Mesenchymal stem cell (in vitro differentiated cells and primary cell): ENCODE measurements at regions not wholly inside any gene's neighbourhood (a gene's known extent, or its start where the extent isn't known, plus 50 kb on each side); places are given as distances from the start of the nearest gene placed in this dataset.

Source experiments
- DNase-seq: peaks from one replicate; pipeline ENCODE4 v3.0.0-alpha.2; 2013
- H2AFZ ChIP-seq: one replicate; pipeline ENCODE4 v1.6.1; 2013; ENCODE audit warnings: low read depth, mild to moderate bottlenecking, control low read depth, inconsistent platforms, low read length, moderate library complexity
- H2AK5ac ChIP-seq: 2 replicates; pipeline ENCODE4 v1.6.1; 2013; ENCODE audit warnings: low read length, moderate library complexity, mild to moderate bottlenecking, inconsistent platforms; ENCODE audit not compliant: severe bottlenecking
- H2BK120ac ChIP-seq: one replicate; pipeline ENCODE4 v1.6.1; 2013; ENCODE audit warnings: low read depth, mild to moderate bottlenecking, inconsistent platforms, low read length, moderate library complexity
- H2BK12ac ChIP-seq, 2 experiments: one replicate each; pipeline ENCODE4 v1.6.1; 2013; ENCODE audit warnings: inconsistent platforms in 2 of 2, low read length in 2 of 2, mild to moderate bottlenecking in 2 of 2, moderate library complexity in 2 of 2, control low read depth in 1 of 2
- H2BK15ac ChIP-seq: one replicate; pipeline ENCODE4 v1.6.1; 2013; ENCODE audit warnings: mild to moderate bottlenecking, low read depth, inconsistent platforms; ENCODE audit not compliant: poor library complexity, severe bottlenecking
- H2BK5ac ChIP-seq: 2 replicates; pipeline ENCODE4 v1.6.1; 2013; ENCODE audit warnings: low read depth, mild to moderate bottlenecking, low read length, control low read depth, inconsistent platforms; ENCODE audit not compliant: poor library complexity, severe bottlenecking
- H3K14ac ChIP-seq, 2 experiments: one replicate each; pipeline ENCODE4 v1.6.1; 2013; ENCODE audit warnings: inconsistent platforms in 2 of 2, low read length in 2 of 2, control low read depth in 1 of 2, mild to moderate bottlenecking in 1 of 2, moderate library complexity in 1 of 2
- H3K18ac ChIP-seq, 2 experiments: one replicate each; pipeline ENCODE4 v1.6.1; 2013; ENCODE audit warnings: inconsistent platforms in 2 of 2, low read length in 2 of 2, control low read depth in 1 of 2, low read depth in 1 of 2, mild to moderate bottlenecking in 1 of 2
- H3K23ac ChIP-seq, 2 experiments: one replicate each; pipeline ENCODE4 v1.6.1; 2013; ENCODE audit warnings: inconsistent platforms in 2 of 2, low read length in 2 of 2, mild to moderate bottlenecking in 2 of 2, moderate library complexity in 2 of 2, control low read depth in 1 of 2
- H3K27ac ChIP-seq: 2 replicates; pipeline ENCODE4 v1.5.1; 2013; ENCODE audit warnings: mild to moderate bottlenecking, moderate library complexity, low read length, control low read depth, inconsistent platforms; ENCODE audit not compliant: poor library complexity, severe bottlenecking
- H3K27me3 ChIP-seq, 2 experiments: 2 replicates each; pipeline versions ENCODE4 v1.6.1 to v1.7.0; 2013; ENCODE audit warnings: low read length in 2 of 2, mild to moderate bottlenecking in 2 of 2, moderate library complexity in 2 of 2, control low read depth in 1 of 2, inconsistent platforms in 1 of 2; ENCODE audit not compliant: control insufficient read depth in 1 of 2, insufficient read depth in 1 of 2
- H3K36me3 ChIP-seq, 2 experiments: 2 replicates each; pipeline versions ENCODE4 v1.6.1 to v1.7.0; 2013; ENCODE audit warnings: low read length in 2 of 2, control low read depth in 1 of 2, inconsistent platforms in 1 of 2, low read depth in 1 of 2, mild to moderate bottlenecking in 1 of 2; ENCODE audit not compliant: insufficient read depth in 2 of 2, control insufficient read depth in 1 of 2
- H3K4ac ChIP-seq, 2 experiments: one replicate each; pipeline ENCODE4 v1.6.1; 2013; ENCODE audit warnings: inconsistent platforms in 2 of 2, low read length in 2 of 2, mild to moderate bottlenecking in 2 of 2, moderate library complexity in 2 of 2, control low read depth in 1 of 2, low read depth in 1 of 2
- H3K4me1 ChIP-seq: 2 replicates; pipeline ENCODE4 v1.6.1; 2013; ENCODE audit warnings: low read depth, low read length, control low read depth; ENCODE audit not compliant: control insufficient read depth, insufficient read depth
- H3K4me2 ChIP-seq: 2 replicates; pipeline ENCODE4 v1.6.1; 2013; ENCODE audit warnings: low read length, mild to moderate bottlenecking, inconsistent platforms; ENCODE audit not compliant: poor library complexity, severe bottlenecking
- H3K4me3 ChIP-seq, 2 experiments: 2 replicates each; pipeline versions ENCODE4 v1.5.1 to v1.7.0; 2013; ENCODE audit warnings: low read length in 2 of 2, mild to moderate bottlenecking in 2 of 2, control low read depth in 1 of 2, low read depth in 1 of 2; ENCODE audit not compliant: insufficient read depth in 1 of 2
- H3K79me1 ChIP-seq: replicated peaks from 2 replicates; pipeline ENCODE4 v1.6.1; 2013; ENCODE audit warnings: mild to moderate bottlenecking, control low read depth, low read length, inconsistent platforms; ENCODE audit not compliant: poor library complexity, severe bottlenecking
- H3K9ac ChIP-seq: 2 replicates; pipeline ENCODE4 v1.7.0; 2013; ENCODE audit warnings: mild to moderate bottlenecking, low read length, moderate library complexity
- H3K9me3 ChIP-seq: 2 replicates; pipeline ENCODE4 v1.7.0; 2013; ENCODE audit warnings: mild to moderate bottlenecking, low read length; ENCODE audit not compliant: control insufficient read depth
- H4K8ac ChIP-seq: one replicate; pipeline ENCODE4 v1.6.1; 2013; ENCODE audit warnings: inconsistent platforms, mild to moderate bottlenecking, low read length, moderate library complexity
- H4K91ac ChIP-seq: one replicate; pipeline ENCODE4 v1.6.1; 2013; ENCODE audit warnings: mild to moderate bottlenecking, low read length, inconsistent platforms
- WGBS: methylation state at CpG from one replicate; pipeline ENCODE4 v1.1.7; 2013; ENCODE audit warnings: mixed read lengths; 5-methylcytosine and 5-hydroxymethylcytosine counted together

- no peak overlapping the region for H3K4me3 ChIP-seq
- peak overlapping the region; percentile 74 to 90 for H3K4ac ChIP-seq
- no peak overlapping the region for H2BK120ac ChIP-seq
- no peak overlapping the region for H3K27ac ChIP-seq
- H3K4me1 ChIP-seq: peaks cover 21% of the 10 kb centered on the region
- WGBS: 90% methylated on average over 12 of the region's 12 CpGs
- H3K79me1 ChIP-seq: no peaks in the 10 kb centered on the region
- no peak overlapping the region for H2AFZ ChIP-seq
- peak overlapping the region; percentile 95 to 98 for H2BK12ac ChIP-seq
- no peaks in the 10 kb centered on the region for H3K36me3 ChIP-seq
- H3K9me3 ChIP-seq: peaks cover 5% of the 10 kb centered on the region
- peak overlapping the region; percentile 100 for H2AK5ac ChIP-seq
- peak overlapping the region; percentile 52 for H4K8ac ChIP-seq
- H2BK5ac ChIP-seq: no peak overlapping the region
- no peak overlapping the region for H3K4me2 ChIP-seq
- H2BK15ac ChIP-seq: no peak overlapping the region
- H4K91ac ChIP-seq: peak overlapping the region; percentile 85
- H3K14ac ChIP-seq: no peak overlapping the region
- H3K23ac ChIP-seq: no peak overlapping the region
- peaks cover 0 to 4% of the 10 kb centered on the region in 2 experiments for H3K27me3 ChIP-seq
- no peak overlapping the region for H3K9ac ChIP-seq
- peak overlapping the region; percentile 64 to 97 for H3K18ac ChIP-seq
- DNase-seq: no peak
Observed at GRCh38 chr12:124719231-124719630, 144.4 kb downstream of the SCARB1 start.

- no peak overlapping the region for H3K18ac ChIP-seq
- H3K27me3 ChIP-seq: peaks cover 0 to 4% of the 10 kb centered on the region in 2 experiments
- H2BK5ac ChIP-seq: no peak overlapping the region
- H2AK5ac ChIP-seq: no peak overlapping the region
- DNase-seq: no peak
- H3K4me1 ChIP-seq: peaks cover 21% of the 10 kb centered on the region
- H2BK15ac ChIP-seq: no peak overlapping the region
- no peak overlapping the region for H4K8ac ChIP-seq
- no peak overlapping the region for H2BK120ac ChIP-seq
- H4K91ac ChIP-seq: no peak overlapping the region
- H3K9ac ChIP-seq: no peak overlapping the region
- H3K4me2 ChIP-seq: no peak overlapping the region
- no peak overlapping the region for H2AFZ ChIP-seq
- no peaks in the 10 kb centered on the region for H3K79me1 ChIP-seq
- H3K23ac ChIP-seq: no peak overlapping the region
- H3K4me3 ChIP-seq: no peak overlapping the region
- WGBS: 99% methylated on average over 6 of the region's 8 CpGs
- H3K36me3 ChIP-seq: no peaks in the 10 kb centered on the region
- H3K27ac ChIP-seq: no peak overlapping the region
- no peak overlapping the region for H2BK12ac ChIP-seq
- peaks cover 5% of the 10 kb centered on the region for H3K9me3 ChIP-seq
- no peak overlapping the region for H3K14ac ChIP-seq
- no peak overlapping the region for H3K4ac ChIP-seq
Observed at GRCh38 chr12:124718458-124718857, 145.2 kb downstream of the SCARB1 start.

GRCh38 chr12:124718036-124718435, 145.6 kb downstream of the SCARB1 start:
- Histone ChIP-seq H3K23ac (no peak overlapping the region), H2BK120ac (no peak overlapping the region), H3K14ac (no peak overlapping the region), H3K27ac (no peak overlapping the region), H3K18ac (no peak overlapping the region), H3K4me2 (no peak overlapping the region), H3K4me1 (peaks cover 25% of the 10 kb centered on the region), H2AFZ (no peak overlapping the region), H3K9me3 (peaks cover 3% of the 10 kb centered on the region), H3K9ac (no peak overlapping the region), H3K4me3 (no peak overlapping the region), H3K4ac (no peak overlapping the region), H3K36me3 (no peaks in the 10 kb centered on the region), H2AK5ac (no peak overlapping the region), H2BK15ac (no peak overlapping the region), H3K27me3 (peaks cover 0 to 4% of the 10 kb centered on the region in 2 experiments), H2BK12ac (no peak overlapping the region), H2BK5ac (no peak overlapping the region), H4K8ac (no peak overlapping the region), H3K79me1 (no peaks in the 10 kb centered on the region), H4K91ac (no peak overlapping the region)
- 92% methylated on average over 13 of the region's 14 CpGs for WGBS
- DNase-seq: no peak

- peak overlapping the region; percentile 40 for H4K91ac ChIP-seq
- H2BK15ac ChIP-seq: no peak overlapping the region
- H3K4me3 ChIP-seq: no peak overlapping the region
- no peaks in the 10 kb centered on the region for H3K79me1 ChIP-seq
- no peak overlapping the region for H2AK5ac ChIP-seq
- no peak overlapping the region for H3K9ac ChIP-seq
- no peak overlapping the region for H2BK120ac ChIP-seq
- H3K14ac ChIP-seq: no peak overlapping the region
- H3K18ac ChIP-seq: no peak overlapping the region
- no peak overlapping the region for H2AFZ ChIP-seq
- H2BK12ac ChIP-seq: peak overlapping the region in 1 of 2 experiments; percentile 56
- peaks cover 27% of the 10 kb centered on the region for H3K4me1 ChIP-seq
- no peaks in the 10 kb centered on the region for H3K9me3 ChIP-seq
- no peak for DNase-seq
- no peak overlapping the region for H4K8ac ChIP-seq
- H3K27ac ChIP-seq: no peak overlapping the region
- no peak overlapping the region for H3K23ac ChIP-seq
- WGBS: 79% methylated on average over 4 of the region's 4 CpGs
- peaks cover 0 to 4% of the 10 kb centered on the region in 2 experiments for H3K27me3 ChIP-seq
- no peak overlapping the region for H2BK5ac ChIP-seq
- H3K36me3 ChIP-seq: no peaks in the 10 kb centered on the region
- H3K4ac ChIP-seq: no peak overlapping the region
- no peak overlapping the region for H3K4me2 ChIP-seq
Observed at GRCh38 chr12:124717318-124717717, 146.3 kb downstream of the SCARB1 start.
